OCI-M1 (cell line): ENCODE measurements at regions not wholly inside any gene's neighbourhood (a gene's known extent, or its start where the extent isn't known, plus 50 kb on each side); places are given as distances from the start of the nearest gene placed in this dataset.
"Not testable (repeated sequence)": the region's sequence is repeated elsewhere in the genome, so short reads cannot be mapped to it uniquely, and the experiment has no call there.

ENCODE experiments used
- DNase-seq: peaks from one replicate; lab custom pipeline; 2025; lab: John Stamatoyannopoulos, UW

GRCh38 chr11:13614918-13615317, 53.5 kb upstream of the FAR1 start:
- DNase-seq: not testable (repeated sequence)

DNA sequence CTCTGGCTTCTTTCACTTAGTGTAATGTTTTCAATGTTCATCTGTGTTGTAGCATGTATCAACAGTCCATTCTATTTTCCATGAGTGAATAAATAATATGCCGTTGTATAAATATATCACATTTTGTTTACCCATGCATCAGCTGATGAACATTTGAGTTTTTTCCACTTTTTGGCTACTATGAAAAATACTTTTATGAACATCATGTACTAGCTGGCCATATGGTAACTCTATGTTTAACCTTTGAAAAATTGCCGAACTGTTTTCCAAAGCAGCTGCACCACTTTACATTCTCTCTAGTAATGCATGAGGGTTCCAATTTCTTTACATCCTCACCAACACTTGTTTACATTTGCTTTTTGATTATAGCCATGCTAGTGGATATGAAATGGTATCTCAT, 59.8 kb upstream of the FAR1 start:
- DNase-seq: no peak

DNA sequence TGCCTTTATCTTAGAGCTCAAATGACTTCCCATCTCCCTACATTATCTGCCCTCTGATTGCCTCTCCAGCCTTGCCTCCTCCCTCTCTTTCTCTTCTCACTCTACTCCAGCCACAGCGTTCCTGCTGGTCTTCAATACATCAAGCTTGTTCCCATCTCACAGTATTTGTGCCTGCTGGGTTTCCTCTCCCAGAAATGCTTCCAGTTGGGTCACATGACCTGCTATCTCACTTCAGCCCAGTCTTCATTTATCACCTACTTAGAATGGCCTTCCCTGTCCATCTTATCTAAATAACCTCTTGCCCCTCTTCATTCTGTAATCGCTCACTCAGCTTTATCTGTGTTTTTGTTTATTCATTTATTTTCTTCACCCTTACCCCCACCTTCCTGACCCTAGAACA, 61.8 kb upstream of the FAR1 start:
- no peak for DNase-seq

GRCh38 chr11:13603661-13604060, 64.8 kb upstream of the FAR1 start:
- DNase-seq: no peak

- DNase-seq: no peak
Observed at GRCh38 chr11:13602844-13603243, 65.6 kb upstream of the FAR1 start.

DNA sequence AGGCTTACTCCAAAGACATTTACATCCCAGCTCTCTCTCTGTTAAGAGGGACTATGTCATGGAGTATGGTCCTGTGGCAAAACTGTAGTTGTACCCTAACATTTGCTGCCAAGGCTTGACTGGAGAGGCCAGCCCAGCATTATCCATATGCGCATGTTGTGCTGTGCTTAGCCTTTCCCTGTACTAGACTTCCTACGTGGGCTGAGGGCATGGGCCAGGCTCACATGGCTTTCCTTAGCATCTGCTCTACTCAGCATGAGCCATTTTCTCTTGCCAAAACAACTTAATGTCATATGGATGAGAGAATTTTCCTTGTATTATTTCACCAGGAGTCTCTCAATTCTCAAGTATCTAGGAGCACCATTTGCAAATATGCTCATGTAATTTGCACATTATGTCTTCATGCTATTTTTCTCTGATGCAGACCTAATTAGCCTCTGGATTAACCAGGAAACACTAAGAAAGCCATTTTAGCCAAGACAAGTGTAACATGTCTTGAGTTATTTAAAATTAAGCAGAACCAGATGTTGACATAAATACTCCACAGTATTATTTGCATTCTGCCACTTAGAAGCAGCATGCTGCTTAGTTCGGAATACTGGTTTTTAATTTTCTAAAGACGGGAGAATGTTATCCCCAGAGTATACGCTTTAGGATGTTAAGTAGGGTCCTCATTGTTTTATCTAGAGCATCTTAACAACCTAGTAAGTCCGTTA, 71.7 kb upstream of the FAR1 start:
- DNase-seq: no peak

DNA sequence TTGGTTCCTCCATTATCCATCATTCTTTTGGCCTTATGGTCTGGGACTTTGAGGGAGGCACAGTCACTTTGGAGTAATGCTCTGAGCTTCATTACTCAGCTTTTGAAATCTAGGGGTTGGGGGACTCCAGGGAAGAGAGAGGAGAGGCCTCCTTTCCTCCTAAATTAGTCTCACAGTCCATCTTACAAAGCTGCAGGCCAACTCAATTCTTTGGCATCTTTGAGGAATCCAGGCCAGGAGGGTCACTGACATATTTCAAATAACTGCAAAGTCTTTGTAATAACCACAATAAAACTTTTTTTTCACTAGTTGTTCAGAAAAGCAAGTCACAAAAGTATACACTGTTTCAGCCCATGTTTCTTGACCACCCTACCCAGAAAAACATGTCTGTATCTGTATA, 73.3 kb upstream of the FAR1 start:
- DNase-seq: no peak

- no peak for DNase-seq
Observed at GRCh38 chr11:13594044-13594443, 74.4 kb upstream of the FAR1 start.

DNA sequence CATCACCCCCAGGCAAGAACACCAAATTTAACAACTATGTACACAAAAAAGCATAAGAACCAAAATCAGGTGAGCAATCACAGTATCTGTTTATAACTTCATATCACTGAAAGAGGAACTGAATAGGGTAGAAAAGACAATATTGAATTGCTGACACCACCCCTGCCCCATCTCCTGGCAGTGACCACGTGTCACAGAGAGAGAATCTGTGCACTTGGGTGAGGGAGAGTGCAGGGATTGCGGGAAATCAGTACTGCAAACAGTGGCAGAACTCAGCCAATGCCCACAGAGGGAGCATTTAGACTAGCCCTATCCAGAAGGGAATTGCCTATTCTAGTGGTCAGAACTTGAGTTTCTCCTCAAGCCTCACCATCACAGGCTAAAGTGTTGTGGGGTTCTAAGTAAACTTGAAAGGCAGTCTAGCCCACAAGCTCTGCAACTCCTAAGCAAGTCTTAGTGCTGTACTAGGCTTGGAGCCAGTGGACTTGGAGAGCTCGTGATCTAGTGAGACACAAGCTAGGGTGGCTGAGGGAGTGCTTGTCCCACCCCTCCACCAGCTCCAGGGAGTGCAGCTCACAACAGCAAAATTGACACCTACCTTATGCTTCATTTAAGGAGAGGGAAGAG, 82.8 kb upstream of the PTH start:
- DNase-seq: peak; percentile 13

DNA sequence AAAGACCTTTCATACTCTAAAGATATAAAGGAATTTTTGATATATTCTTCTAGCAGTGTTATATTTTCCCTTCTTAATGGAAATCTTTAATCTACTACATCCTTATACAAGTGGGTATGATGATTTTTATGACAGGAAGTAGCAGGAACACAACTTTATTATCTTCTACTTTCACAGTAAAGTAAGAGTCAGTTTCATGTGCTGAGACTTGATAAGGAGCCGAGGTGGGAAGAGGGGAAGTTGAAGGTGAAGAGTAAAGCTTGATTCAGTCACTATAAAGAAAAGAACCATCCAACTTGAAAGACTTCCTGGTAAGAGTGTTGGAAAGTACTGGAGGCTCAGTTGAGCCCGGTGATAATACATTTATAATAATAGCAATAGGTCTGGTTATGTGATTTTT, 82.1 kb upstream of the PTH start:
- DNase-seq: peak; percentile 76

GRCh38 chr11:13576995-13577394, 81.2 kb upstream of the PTH start:
- DNase-seq: no peak

DNA sequence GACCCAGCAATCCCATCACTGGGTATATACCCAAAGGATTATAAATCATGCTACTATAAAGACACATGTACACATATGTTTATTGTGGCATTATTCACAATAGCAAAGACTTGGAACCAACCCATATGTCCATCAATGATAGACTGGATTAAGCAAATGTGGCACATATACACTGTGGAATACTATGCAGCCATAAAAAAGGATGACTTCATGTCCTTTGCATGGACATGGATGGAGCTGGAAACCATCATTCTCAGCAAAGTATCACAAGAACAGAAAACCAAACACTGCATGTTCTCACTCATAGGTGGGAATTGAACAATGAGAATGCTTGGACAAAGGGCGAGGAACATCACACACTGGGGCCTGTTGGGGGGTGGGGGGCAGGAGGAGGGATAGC, 79.6 kb upstream of the PTH start:
- DNase-seq: not testable (repeated sequence)

- DNase-seq: no peak
Observed at GRCh38 chr11:13567551-13567950, 71.8 kb upstream of the PTH start.

DNA sequence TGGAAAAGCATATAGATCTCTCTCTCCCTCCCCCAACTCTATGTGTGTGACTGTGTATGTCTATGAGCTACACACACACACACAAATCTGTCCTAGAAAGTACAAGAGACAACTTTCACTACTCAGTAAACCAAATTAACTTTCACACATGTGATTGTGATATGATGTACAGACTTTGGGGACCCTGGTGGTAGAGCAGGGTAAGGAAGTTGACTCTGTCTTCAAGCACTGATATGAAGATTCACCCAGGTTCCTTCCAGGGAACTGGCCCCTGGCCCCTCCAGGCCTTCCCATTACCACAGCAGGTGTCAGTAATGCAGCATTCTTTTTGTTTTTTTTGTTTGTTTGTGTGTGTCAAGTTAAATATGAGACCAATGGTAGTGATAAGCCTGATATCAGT, 66.1 kb upstream of the PTH start:
- DNase-seq: no peak

GRCh38 chr11:13560341-13560740, 64.5 kb upstream of the PTH start:
- DNase-seq: peak; percentile 68

- peak; percentile 78 for DNase-seq
Observed at GRCh38 chr11:13552784-13553183, 57.0 kb upstream of the PTH start.

- DNase-seq: no peak
Observed at GRCh38 chr11:13551834-13552233, 56.0 kb upstream of the PTH start.

GRCh38 chr11:13550761-13551160, 55.0 kb upstream of the PTH start:
- DNase-seq: no peak

GRCh38 chr11:13546092-13546491, 50.3 kb upstream of the PTH start:
- not testable (repeated sequence) for DNase-seq
